Dendritic cell treated with granulocyte-macrophage colony-stimulating factor and Interleukin-4, amounts not matched to agents 40 ng/mL and 50 ng/mL, for 4 days (primary cell): ENCODE measurements at regions not wholly inside any gene's neighbourhood (a gene's known extent, or its start where the extent isn't known, plus 50 kb on each side); places are given as distances from the start of the nearest gene placed in this dataset.

Experiments used
- H3K27ac Mint-ChIP-seq: one replicate; pipeline ENCODE4 v1.8.0; 2022; ENCODE audit warnings: mild to moderate bottlenecking, mixed read lengths
- H3K27me3 Mint-ChIP-seq: one replicate; pipeline ENCODE4 v1.8.0; 2022; ENCODE audit warnings: mild to moderate bottlenecking, mixed read lengths
- H3K36me3 Mint-ChIP-seq: one replicate; pipeline ENCODE4 v1.8.0; 2022; ENCODE audit warnings: low read depth, mixed read lengths
- H3K4me1 Mint-ChIP-seq: one replicate; pipeline ENCODE4 v1.8.0; 2022; ENCODE audit warnings: low read depth, mixed read lengths
- H3K4me3 Mint-ChIP-seq: one replicate; pipeline ENCODE4 v1.8.0; 2022; ENCODE audit warnings: mild to moderate bottlenecking, moderate library complexity, mixed read lengths
- H3K9me3 Mint-ChIP-seq: one replicate; pipeline ENCODE4 v1.8.0; 2022; ENCODE audit warnings: mixed read lengths
- intact Hi-C: fragments of 100-400 bp; cut with micrococcal nuclease; formaldehyde crosslinking; loops from one replicate; pipeline ENCODE4 v1.15.0; 2022

DNA sequence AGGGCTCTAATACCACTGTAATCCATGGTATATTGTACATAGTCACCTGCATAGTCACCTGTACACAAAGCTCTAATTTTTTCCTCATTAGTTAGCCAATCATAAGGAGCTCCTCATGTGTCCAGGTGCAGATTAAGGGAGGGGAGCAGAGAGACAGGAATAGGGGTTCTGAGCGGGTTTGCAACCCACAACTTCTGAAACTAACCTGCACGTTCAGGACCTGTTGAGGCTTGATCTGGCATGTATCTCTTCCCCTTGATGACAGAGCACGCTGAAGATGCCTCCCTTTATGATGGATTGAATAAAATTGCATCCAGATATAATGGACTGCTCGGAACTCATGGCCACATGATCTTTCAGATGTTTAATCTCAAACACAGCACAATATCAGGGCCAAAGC is 144.0 kb upstream of the PRNP start:
- Mint-ChIP-seq H3K36me3 (no peaks in the 10 kb centered on the region), H3K4me3 (no peak overlapping the region), H3K27ac (no peak overlapping the region), H3K9me3 (no peaks in the 10 kb centered on the region), H3K27me3 (peaks cover 22% of the 10 kb centered on the region), H3K4me1 (no peaks in the 10 kb centered on the region)
- intact Hi-C loops = no loop called here

DNA sequence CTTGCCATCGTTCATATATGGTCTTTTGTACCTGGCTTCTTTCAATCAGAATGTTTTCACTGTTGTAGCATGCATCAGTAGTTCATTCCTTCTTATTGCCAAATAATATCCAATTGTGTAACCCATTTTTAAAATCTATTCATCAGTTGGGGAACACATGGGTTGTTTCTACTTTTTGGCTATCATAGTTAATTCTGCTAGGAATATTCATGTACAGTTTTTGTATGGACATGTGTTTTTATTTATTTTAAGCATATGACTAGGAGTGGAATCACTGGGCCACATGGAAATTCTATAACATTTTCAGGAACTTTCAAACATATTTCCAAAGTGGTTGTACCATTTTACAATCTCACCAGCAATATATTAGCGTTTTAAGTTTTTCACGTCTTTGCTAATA is 151.9 kb upstream of the PRNP start:
- Mint-ChIP-seq H3K36me3 (no peaks in the 10 kb centered on the region), H3K27ac (no peak overlapping the region), H3K4me3 (no peak overlapping the region), H3K9me3 (no peaks in the 10 kb centered on the region), H3K27me3 (peaks cover 22% of the 10 kb centered on the region), H3K4me1 (no peaks in the 10 kb centered on the region)
- intact Hi-C loops = no loop called here

DNA sequence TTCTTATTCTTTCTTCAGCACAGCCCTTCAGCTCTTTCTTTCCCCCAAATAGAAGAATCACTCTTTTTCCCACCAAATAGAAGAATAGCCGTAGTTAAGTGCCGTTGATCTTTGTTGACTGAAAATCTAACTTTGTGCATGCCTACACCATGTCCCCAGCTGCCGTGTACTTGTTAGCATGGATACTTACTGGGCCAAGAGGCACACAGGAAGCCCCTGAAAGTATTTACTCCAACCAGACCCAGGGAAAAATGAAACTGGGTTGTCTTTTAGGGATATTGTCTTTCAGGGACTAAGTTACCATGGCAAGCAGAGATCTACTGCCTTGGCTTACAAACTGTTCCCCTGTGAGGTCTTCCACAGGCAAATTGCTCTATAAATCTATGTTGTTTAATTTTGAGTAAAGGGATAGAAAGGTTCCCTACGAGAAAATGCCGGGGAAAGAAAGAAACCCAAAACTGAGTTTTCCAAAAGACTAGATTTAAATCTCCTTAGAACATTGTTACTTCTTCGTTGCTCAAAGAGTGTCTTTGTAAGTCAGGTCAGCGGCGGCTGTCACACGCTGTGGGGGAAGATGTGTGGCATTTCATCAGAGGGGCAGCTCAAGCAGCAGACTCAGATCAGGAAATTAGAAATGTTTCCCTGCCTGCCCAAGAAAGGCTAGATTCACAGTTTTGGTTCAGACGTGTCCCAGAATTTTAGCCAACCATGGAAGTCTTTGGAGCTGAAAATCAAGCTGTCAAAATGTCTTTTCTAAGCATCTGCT is 152.7 kb upstream of the PRNP start:
- no peaks in the 10 kb centered on the region for H3K36me3 Mint-ChIP-seq
- H3K9me3 Mint-ChIP-seq = peaks cover 3% of the 10 kb centered on the region
- H3K4me3 Mint-ChIP-seq = no peak overlapping the region
- intact Hi-C loops = no loop called here
- H3K27ac Mint-ChIP-seq = no peak overlapping the region
- no peaks in the 10 kb centered on the region for H3K4me1 Mint-ChIP-seq
- peaks cover 20% of the 10 kb centered on the region for H3K27me3 Mint-ChIP-seq

DNA sequence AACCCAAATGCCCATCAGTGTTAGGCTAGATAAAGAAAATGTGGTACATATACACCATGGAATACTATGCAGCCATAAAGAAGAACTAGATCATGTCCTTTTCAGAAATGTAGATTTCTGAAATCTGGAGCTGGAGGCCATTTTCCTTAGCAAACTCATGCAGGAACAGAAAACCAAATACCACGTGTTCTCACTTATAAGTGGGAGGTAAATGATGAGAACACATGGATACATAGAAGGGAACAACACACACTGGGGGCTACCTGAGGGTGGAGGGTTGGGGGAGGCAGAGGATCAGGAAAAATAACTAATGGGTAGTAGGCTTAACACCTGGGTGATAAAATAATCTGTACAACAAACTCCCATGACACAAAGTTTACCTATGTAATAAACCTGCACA is 153.5 kb upstream of the PRNP start:
- H3K36me3 Mint-ChIP-seq = no peaks in the 10 kb centered on the region
- no peak overlapping the region for H3K4me3 Mint-ChIP-seq
- H3K27ac Mint-ChIP-seq = no peak overlapping the region
- H3K27me3 Mint-ChIP-seq = peaks cover 16% of the 10 kb centered on the region
- no peaks in the 10 kb centered on the region for H3K4me1 Mint-ChIP-seq
- peaks cover 11% of the 10 kb centered on the region for H3K9me3 Mint-ChIP-seq
- intact Hi-C loops = no loop called here

DNA sequence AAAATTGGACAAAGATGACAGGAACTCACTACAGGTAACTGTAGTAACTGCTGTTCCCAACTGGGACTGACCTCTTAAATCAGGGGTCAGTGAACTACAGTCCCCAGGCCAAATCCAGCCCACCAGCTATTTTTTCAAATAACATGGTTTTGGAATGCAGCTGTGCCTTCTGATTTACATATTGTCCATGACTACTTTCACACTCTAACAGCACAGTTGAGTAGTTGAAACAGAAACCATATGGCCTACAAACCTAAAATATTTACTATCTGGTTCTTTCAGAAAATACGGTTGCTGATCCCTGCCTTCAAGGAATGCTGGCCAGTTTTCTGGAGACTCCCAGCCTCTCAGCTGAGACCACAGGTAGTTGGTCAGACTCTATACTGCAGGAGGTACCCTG is 161.5 kb upstream of the PRNP start:
- H3K4me3 Mint-ChIP-seq = no peak overlapping the region
- H3K27ac Mint-ChIP-seq = no peak overlapping the region
- H3K36me3 Mint-ChIP-seq = no peaks in the 10 kb centered on the region
- H3K4me1 Mint-ChIP-seq = no peaks in the 10 kb centered on the region
- H3K27me3 Mint-ChIP-seq = peaks cover 14% of the 10 kb centered on the region
- peaks cover 13% of the 10 kb centered on the region for H3K9me3 Mint-ChIP-seq
- intact Hi-C loops = no loop called here

DNA sequence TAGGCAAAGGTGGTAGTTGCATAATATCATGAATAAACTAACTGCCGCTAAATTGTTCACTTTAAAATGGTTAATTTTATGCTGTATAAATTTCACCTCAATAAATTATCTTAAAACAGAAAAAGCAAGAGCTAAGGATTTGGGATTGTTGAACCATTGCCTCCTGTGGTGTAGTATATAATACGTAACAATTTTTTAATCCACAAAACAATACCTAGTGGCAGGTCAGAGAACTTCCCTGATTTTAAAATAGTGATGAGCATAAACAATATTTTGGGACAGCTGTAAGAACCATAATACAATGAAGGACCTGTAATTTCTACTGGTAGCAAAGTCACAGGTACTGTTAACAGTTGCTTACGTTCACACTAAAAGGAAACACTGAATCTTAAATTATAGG is 161.9 kb upstream of the PRNP start:
- intact Hi-C loops = no loop called here
- Mint-ChIP-seq H3K4me3 (no peak overlapping the region), H3K36me3 (no peaks in the 10 kb centered on the region), H3K9me3 (peaks cover 13% of the 10 kb centered on the region), H3K4me1 (no peaks in the 10 kb centered on the region), H3K27me3 (peaks cover 17% of the 10 kb centered on the region), H3K27ac (no peak overlapping the region)

DNA sequence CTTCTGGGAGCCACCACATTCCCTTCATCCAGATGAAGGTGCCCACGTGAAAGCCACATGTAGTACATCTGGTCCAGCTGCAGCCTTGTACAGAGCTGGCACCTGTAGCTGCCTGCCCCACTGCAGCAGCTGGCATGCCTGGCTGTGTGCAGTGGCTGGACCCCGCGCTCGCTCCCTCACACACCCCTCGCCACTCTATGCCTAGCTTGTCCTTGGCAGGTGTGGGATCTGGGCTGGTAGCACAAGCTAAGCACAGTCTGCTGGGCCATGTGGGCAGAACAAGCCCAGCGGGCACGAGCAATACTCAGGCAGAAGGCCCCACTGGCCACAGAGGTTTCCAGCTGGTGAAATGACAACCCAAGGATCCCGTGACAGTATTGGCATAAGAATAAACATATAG is 163.9 kb upstream of the PRNP start:
- Mint-ChIP-seq H3K27ac (no peak overlapping the region), H3K9me3 (no peaks in the 10 kb centered on the region), H3K4me3 (no peak overlapping the region), H3K27me3 (peaks cover 20% of the 10 kb centered on the region), H3K4me1 (no peaks in the 10 kb centered on the region), H3K36me3 (no peaks in the 10 kb centered on the region)
- intact Hi-C loops = no loop called here

DNA sequence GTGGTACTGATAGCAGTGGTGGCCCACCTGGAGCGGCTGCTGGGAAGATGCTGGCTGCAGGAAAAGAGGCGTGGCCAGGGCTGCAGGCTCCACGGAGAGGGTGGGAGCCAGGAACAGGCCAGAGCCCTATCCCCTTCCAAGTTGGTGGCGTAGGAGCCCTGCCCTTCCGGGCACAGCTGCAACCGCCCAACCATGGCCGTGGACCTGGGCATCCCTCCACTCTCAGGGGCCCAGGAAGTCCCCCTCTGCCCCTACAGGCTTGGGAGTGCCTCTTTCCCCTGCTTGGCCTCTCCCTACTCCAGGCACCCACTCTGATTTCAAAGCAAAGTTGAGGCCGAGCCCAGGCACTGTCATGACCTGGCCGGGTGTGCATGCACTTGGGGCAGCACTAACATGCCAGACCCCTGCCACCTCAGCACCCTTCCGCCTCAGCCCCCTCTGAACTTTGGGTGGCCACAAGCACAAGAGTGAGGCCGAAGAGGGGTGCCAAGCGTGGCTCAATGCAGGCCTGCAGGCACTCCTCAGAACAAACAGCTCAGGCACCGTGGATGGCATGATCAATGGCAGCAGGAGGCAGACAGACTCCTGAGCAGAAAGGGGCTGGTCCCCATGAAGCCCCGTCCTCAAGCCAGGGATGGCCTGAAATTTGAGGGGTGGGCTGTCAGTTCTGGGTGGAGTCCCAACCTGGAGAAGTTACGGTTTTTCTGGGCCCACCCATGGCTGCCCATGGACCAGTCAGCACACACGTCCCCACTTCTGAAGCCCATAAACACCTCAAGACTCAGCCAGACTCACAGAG is 164.9 kb upstream of the PRNP start:
- H3K4me1 Mint-ChIP-seq = no peaks in the 10 kb centered on the region
- no peak overlapping the region for H3K27ac Mint-ChIP-seq
- H3K9me3 Mint-ChIP-seq = no peaks in the 10 kb centered on the region
- intact Hi-C loops = no loop called here
- H3K4me3 Mint-ChIP-seq = no peak overlapping the region
- no peaks in the 10 kb centered on the region for H3K36me3 Mint-ChIP-seq
- H3K27me3 Mint-ChIP-seq = peaks cover 25% of the 10 kb centered on the region

DNA sequence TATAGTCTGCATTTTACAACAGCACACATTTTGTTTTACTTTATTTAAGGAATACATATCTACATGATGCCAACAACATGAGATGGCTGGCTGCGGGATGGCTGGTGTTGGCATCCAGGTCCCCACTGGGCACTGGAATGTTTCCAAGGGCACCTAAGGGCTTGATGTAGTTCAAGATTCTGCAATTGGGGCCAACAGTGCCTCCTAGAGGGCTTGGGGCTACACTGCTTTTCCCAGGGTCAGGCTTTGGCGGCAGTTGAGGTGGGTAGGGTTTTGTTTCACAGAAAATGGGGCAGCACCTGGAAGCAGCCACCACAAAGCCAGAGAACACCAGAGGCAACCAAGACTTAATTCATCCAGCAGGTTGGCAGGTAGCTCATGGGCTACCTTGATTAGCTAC is 166.7 kb upstream of the PRNP start:
- H3K4me3 Mint-ChIP-seq = no peak overlapping the region
- H3K27me3 Mint-ChIP-seq = peaks cover 30% of the 10 kb centered on the region
- no peaks in the 10 kb centered on the region for H3K4me1 Mint-ChIP-seq
- no peaks in the 10 kb centered on the region for H3K36me3 Mint-ChIP-seq
- intact Hi-C loops = no loop called here
- no peaks in the 10 kb centered on the region for H3K9me3 Mint-ChIP-seq
- H3K27ac Mint-ChIP-seq = no peak overlapping the region

DNA sequence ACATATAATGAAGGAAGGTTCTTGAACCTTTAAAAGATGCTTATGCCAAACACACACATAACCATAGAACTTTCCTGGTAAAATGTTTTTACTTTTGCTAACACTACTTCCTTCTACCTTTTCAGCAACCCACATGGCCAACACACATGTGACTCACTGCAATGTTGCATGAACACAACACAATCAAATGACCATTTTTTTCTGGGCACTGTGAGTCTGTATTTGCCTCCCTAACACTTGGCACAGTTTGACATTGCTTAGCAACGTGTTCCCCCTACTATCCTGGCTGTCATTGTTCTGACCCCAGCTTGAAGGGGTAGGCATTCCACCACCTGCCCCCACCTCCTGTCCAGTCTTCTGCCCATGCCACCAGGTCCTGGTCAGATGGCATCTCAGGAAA is 169.4 kb upstream of the PRNP start:
- H3K27me3 Mint-ChIP-seq = peaks cover 36% of the 10 kb centered on the region
- no peak overlapping the region for H3K4me3 Mint-ChIP-seq
- no peak overlapping the region for H3K27ac Mint-ChIP-seq
- H3K9me3 Mint-ChIP-seq = no peaks in the 10 kb centered on the region
- no peaks in the 10 kb centered on the region for H3K36me3 Mint-ChIP-seq
- H3K4me1 Mint-ChIP-seq = no peaks in the 10 kb centered on the region
- intact Hi-C loops = no loop called here

DNA sequence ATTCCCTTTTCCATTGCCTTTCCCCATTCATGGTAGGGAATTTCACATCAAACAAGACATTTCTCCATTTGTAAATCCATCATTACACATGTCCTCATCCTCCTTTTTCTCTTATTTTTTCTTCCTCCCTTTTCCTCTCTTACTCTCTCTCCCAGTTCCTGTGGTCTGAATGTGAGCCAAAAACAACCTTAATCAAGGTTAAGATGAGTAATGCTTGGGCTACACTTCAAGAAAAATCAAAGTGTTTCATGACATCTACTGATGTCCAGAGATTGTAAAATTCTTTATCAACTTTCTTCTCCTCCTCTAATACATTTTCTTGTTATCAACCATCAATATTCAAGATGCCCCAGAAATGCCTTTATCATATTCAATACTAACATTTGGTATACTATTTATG is 172.5 kb upstream of the PRNP start:
- H3K27ac Mint-ChIP-seq = no peak overlapping the region
- peaks cover 28% of the 10 kb centered on the region for H3K27me3 Mint-ChIP-seq
- H3K36me3 Mint-ChIP-seq = no peaks in the 10 kb centered on the region
- intact Hi-C loops = no loop called here
- H3K9me3 Mint-ChIP-seq = peaks cover 8% of the 10 kb centered on the region
- H3K4me3 Mint-ChIP-seq = no peak overlapping the region
- peaks cover 7% of the 10 kb centered on the region for H3K4me1 Mint-ChIP-seq

DNA sequence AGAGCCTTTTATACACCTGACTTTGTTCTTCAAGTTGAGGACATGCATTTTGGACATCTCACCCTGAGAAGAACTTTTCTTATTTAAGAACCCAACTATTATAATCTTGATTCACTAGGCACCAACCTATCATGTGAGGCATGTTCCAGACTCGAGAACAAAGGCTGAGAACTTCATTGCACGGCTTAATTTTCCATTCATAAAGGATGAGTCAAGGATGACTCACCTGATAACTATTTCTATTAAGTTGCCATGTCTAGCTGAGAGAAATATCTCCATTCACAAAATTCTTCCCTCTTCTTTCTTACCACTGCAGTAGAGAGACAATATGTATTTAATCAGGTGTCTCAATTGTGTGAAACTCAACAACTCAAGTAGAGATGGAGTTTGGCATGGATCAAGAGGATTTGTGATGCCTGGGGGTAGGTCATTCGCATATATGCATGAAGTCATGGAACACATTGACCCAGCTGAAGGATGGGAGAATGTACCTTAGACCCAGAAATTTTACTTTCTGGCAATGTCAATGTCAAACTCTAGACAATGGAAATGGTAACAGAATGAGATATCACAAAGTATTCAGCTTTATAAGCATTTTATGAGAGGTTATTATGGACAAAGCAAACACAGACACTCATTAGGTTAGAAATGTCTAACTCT is 173.2 kb upstream of the PRNP start:
- Mint-ChIP-seq H3K27ac (no peak overlapping the region), H3K4me1 (peaks cover 7% of the 10 kb centered on the region), H3K4me3 (no peak overlapping the region), H3K27me3 (peaks cover 23% of the 10 kb centered on the region), H3K36me3 (no peaks in the 10 kb centered on the region), H3K9me3 (peaks cover 8% of the 10 kb centered on the region)
- intact Hi-C loops = no loop called here

DNA sequence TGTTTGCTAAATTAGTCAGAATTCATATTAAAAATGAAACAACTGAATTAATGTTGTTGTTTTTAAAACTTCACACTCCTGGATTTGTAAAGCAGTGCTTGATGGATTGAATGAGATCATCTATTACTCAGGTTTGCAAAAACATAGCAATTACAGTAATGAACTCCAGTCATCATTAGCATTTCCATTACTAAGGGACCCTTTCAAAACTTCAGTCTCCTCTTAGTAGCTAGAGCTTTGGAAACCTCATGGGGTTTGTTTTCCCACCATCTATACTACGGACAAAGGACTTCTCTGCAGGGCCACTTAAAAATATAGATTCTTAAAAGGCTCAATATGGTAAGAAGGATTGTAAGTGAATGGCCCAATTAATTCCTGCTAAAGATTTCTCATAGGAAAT is 174.5 kb upstream of the PRNP start:
- H3K36me3 Mint-ChIP-seq = no peaks in the 10 kb centered on the region
- no peak overlapping the region for H3K27ac Mint-ChIP-seq
- intact Hi-C loops = no loop called here
- H3K27me3 Mint-ChIP-seq = peaks cover 17% of the 10 kb centered on the region
- H3K4me3 Mint-ChIP-seq = no peak overlapping the region
- peaks cover 8% of the 10 kb centered on the region for H3K9me3 Mint-ChIP-seq
- peaks cover 7% of the 10 kb centered on the region for H3K4me1 Mint-ChIP-seq

DNA sequence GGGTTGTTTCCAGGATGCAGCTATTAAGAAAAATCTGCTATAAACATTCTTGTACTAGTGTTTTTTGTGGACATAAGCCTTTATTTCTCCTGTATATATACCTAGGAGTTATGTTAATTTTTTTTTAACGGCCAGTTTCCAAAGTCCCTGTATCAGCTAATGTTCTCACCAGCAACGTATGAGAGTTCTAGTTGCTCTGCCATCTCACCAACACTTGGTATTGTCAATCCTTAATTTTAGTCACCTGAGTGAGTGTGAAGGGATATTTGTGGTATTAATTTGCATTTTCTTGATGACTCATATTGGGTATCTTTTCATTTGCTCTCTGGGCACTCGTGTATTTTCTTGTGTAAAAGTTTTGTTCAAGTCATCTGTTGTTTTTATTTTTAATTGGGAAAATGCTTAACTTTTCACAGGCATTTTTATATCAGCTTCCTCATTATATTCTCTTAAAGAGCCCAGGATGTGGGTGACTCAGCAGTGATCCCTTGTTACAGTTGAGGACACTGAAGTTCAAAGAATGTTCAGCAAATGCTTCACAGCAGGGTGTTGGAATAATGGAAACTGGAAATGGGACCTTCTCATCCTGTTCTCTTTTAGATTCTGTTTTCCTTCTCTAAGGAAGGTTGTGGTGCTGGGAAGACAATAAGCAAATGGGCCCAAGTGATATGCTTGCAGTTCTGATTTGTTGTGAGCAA is 176.3 kb upstream of the PRNP start:
- H3K27me3 Mint-ChIP-seq = peaks cover 15% of the 10 kb centered on the region
- peaks cover 7% of the 10 kb centered on the region for H3K4me1 Mint-ChIP-seq
- intact Hi-C loops = no loop called here
- H3K27ac Mint-ChIP-seq = no peak overlapping the region
- no peak overlapping the region for H3K4me3 Mint-ChIP-seq
- no peaks in the 10 kb centered on the region for H3K36me3 Mint-ChIP-seq
- peaks cover 8% of the 10 kb centered on the region for H3K9me3 Mint-ChIP-seq
